Endothelial cell of umbilical vein (primary cell): ENCODE measurements at regions not wholly inside any gene's neighbourhood (a gene's known extent, or its start where the extent isn't known, plus 50 kb on each side); places are given as distances from the start of the nearest gene placed in this dataset.

Experiments used
- BruUV-seq: library from RNA; stranded (reverse); fragments of 400-500 nt; replicated peaks from 2 replicates; lab custom pipeline; 2021; lab: Mats Ljungman, UMichigan
- CTCF ChIA-PET: fragments of 300-600, 350-600 bp; sonication (Branson Sonifier 250); formaldehyde crosslinking; loops from one replicate; lab custom pipeline; 2021; ENCODE audit warnings: antibody characterized with exemption, inconsistent platforms; lab: Charles Lee
- POLR2A ChIA-PET: fragments of 300-600, 350-600 bp; sonication (Branson Sonifier 250); formaldehyde crosslinking; loops from one replicate; lab custom pipeline; 2021; ENCODE audit warnings: antibody characterized with exemption, inconsistent platforms; lab: Charles Lee
- DNase-seq: peaks from one replicate; pipeline ENCODE4 v3.0.0-alpha.2; 2011; ENCODE audit warnings: low read depth, low spot score
- FAIRE-seq: peaks from 2 replicates; lab custom pipeline; 2011; peaks lifted over from hg19 to GRCh38; lab: Jason Lieb, UNC
- H2AFZ ChIP-seq: 2 replicates; pipeline ENCODE4 v1.6.0; 2012; ENCODE audit warnings: low read depth, low read length, control low read depth, inconsistent platforms
- H3K27ac ChIP-seq: 2 replicates; pipeline ENCODE4 v1.5.1; 2011; ENCODE audit warnings: low read depth, mild to moderate bottlenecking, control low read depth, low read length, moderate library complexity; ENCODE audit not compliant: insufficient read depth
- H3K27me3 ChIP-seq, 2 experiments: 2 replicates each; pipeline versions ENCODE4 v1.6.0 to v1.6.1; 2011; ENCODE audit warnings: low read length in 2 of 2, mixed read lengths in 1 of 2; ENCODE audit not compliant: control insufficient read depth in 2 of 2, insufficient read depth in 2 of 2
- H3K36me3 ChIP-seq, 2 experiments: 2 replicates in 1 of 2; 3 replicates in 1 of 2; pipeline ENCODE4 v1.5.1; 2011; ENCODE audit warnings: low read length in 2 of 2, mild to moderate bottlenecking in 1 of 2, moderate library complexity in 1 of 2; ENCODE audit not compliant: control insufficient read depth in 2 of 2, insufficient read depth in 2 of 2; ENCODE audit errors: extremely low read depth in 1 of 2
- H3K4me1 ChIP-seq: 3 replicates; pipeline ENCODE4 v1.5.1; 2011; ENCODE audit warnings: mild to moderate bottlenecking, low read length; ENCODE audit not compliant: control insufficient read depth, insufficient read depth; ENCODE audit errors: extremely low read depth
- H3K4me2 ChIP-seq: 2 replicates; pipeline ENCODE4 v1.6.1; 2011; ENCODE audit warnings: low read length, control low read depth, mixed read lengths; ENCODE audit not compliant: insufficient read depth
- H3K4me3 ChIP-seq, 3 experiments: fragments of 200-600 bp in 1 of 3; sonication (generic), shearing (Covaris generic) in 1 of 3; replicated peaks in 1 of 3; 2 replicates each; pipeline ENCODE4 v1.5.1; 2011 to 2016; ENCODE audit warnings: control low read depth in 3 of 3, low read length in 3 of 3, mild to moderate bottlenecking in 2 of 3, inconsistent platforms in 1 of 3, low read depth in 1 of 3, moderate library complexity in 1 of 3; ENCODE audit not compliant: insufficient read depth in 1 of 3
- H3K79me2 ChIP-seq: 2 replicates; pipeline ENCODE4 v1.6.0; 2012; ENCODE audit warnings: low read length, inconsistent platforms; ENCODE audit not compliant: control insufficient read depth, insufficient read depth
- H3K9ac ChIP-seq: replicated peaks from 2 replicates; pipeline ENCODE3; 2011; ENCODE audit warnings: low read length, control low read depth; ENCODE audit not compliant: insufficient read depth; ENCODE audit errors: extremely low read depth
- H3K9me1 ChIP-seq: replicated peaks from 3 replicates; pipeline ENCODE4 v1.6.0; 2011; ENCODE audit warnings: mild to moderate bottlenecking, low read length; ENCODE audit not compliant: control insufficient read depth, insufficient read depth; ENCODE audit errors: extremely low read depth
- H3K9me3 ChIP-seq: replicated peaks from 2 replicates; pipeline ENCODE4 v1.5.1; 2012; ENCODE audit warnings: low read length, inconsistent platforms; ENCODE audit not compliant: control insufficient read depth, insufficient read depth
- H4K20me1 ChIP-seq: replicated peaks from 2 replicates; pipeline ENCODE3; 2011; ENCODE audit warnings: mild to moderate bottlenecking, low read length; ENCODE audit not compliant: control insufficient read depth, insufficient read depth; ENCODE audit errors: extremely low read depth
- EZH2 ChIP-seq: IDR thresholded peaks from 2 replicates; pipeline ENCODE4 v1.6.1; 2012; ENCODE audit warnings: borderline replicate concordance, low read depth, mild to moderate bottlenecking, moderate library complexity, low read length, inconsistent platforms; ENCODE audit not compliant: severe bottlenecking
- FOS ChIP-seq: IDR thresholded peaks from 2 replicates; pipeline ENCODE4 v1.6.1; 2011; ENCODE audit warnings: mild to moderate bottlenecking, low read length, moderate library complexity, borderline replicate concordance; ENCODE audit not compliant: insufficient read depth
- GATA2 ChIP-seq: IDR thresholded peaks from 2 replicates; pipeline ENCODE4 v1.7.0; 2011; ENCODE audit warnings: low read depth, mild to moderate bottlenecking, moderate library complexity, mixed read lengths, low read length; ENCODE audit not compliant: insufficient read length, insufficient read depth
- MYC ChIP-seq: IDR thresholded peaks from one replicate; pipeline ENCODE4 v1.6.1; 2011; ENCODE audit warnings: mild to moderate bottlenecking, low read depth, low read length
- POLR2A ChIP-seq: IDR thresholded peaks from 2 replicates; pipeline ENCODE4 v1.6.1; 2012; ENCODE audit warnings: low read depth, mild to moderate bottlenecking, control low read depth, low read length
- dilution Hi-C: fragments of 300-500 bp; cut with MboI; formaldehyde crosslinking; loops from one replicate; pipeline ENCODE4 v1.15.0; 2019; ENCODE audit warnings: low sequenced_read_pairs; ENCODE audit not compliant: extremely low pct_ligation_motif_present
- intact Hi-C: fragments of 100-400 bp; cut with micrococcal nuclease; formaldehyde crosslinking; loops from one replicate; pipeline ENCODE4 v1.10.0; 2022
- TF ChIP-seq, protein P1 (sequence below): IDR thresholded peaks from 2 replicates; pipeline ENCODE4 v1.6.1; 2011; ENCODE audit not compliant: insufficient read depth, insufficient read length

DNA sequence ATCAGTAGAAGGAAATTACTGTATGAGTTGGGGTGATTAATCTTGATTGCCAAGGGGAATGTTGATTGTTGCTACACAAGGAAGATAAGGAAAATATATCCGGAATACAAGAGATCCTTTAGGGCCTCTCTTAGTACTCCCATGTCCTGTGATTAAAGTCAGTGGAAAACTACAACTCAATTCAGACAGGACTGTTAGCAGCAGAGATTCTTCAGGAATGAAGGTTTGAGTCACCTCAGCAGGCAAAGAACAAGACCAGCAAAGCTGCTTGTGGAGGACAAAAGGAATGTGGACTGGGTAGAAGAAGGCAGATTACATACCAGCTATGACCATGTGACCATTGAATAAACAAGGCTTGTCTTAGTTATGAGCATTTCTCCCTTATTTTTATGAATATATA, 478.2 kb downstream of the BUD13 start:
- DNase-seq, result peak; percentile 35

DNA sequence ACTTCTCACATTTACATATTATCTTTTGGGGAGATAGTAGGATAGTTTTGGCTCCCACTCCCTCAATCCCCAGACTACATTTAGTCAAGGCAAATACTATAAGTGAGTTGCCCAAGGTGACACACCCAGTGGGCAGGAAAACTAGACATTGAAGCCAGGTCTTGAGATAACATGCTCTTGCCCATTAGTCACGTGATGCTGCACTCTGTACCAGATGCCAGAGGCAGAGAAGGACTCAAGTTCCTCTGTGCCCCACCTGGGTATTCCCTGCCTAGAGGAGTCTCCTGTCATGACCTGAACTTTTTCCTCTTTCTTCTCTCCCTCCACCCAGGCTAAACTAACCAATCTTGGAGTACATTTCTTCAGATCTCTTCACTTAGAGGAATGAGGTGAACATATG, 484.9 kb downstream of the BUD13 start:
- dilution Hi-C loops, result no loop called here
- DNase-seq (no peak), FAIRE-seq (no peak)
- Histone ChIP-seq H3K79me2 (no peaks in the 10 kb centered on the region), H3K27me3 (no peaks in the 10 kb centered on the region), H3K4me2 (no peak overlapping the region), H3K4me3 (no peak overlapping the region), H3K4me1 (no peaks in the 10 kb centered on the region), H3K36me3 (no peaks in the 10 kb centered on the region), H3K27ac (no peak overlapping the region), H3K9ac (no peak overlapping the region), H3K9me3 (no peaks in the 10 kb centered on the region), H2AFZ (no peak overlapping the region), H4K20me1 (no peaks in the 10 kb centered on the region), H3K9me1 (no peaks in the 10 kb centered on the region)
- TF ChIP-seq MYC (no peak), FOS (no peak), EZH2 (no peak), POLR2A (no peak)
- BruUV-seq, result no TSS peak
- CTCF ChIA-PET, result no interaction called here
- intact Hi-C loops, result no loop called here
- POLR2A ChIA-PET, result no interaction called here

More for the DNA sequence above, 478.2 kb downstream of the BUD13 start:
- Histone ChIP-seq H3K9ac (no peak overlapping the region), H3K27me3 (no peaks in the 10 kb centered on the region), H4K20me1 (no peaks in the 10 kb centered on the region), H3K36me3 (no peaks in the 10 kb centered on the region), H3K9me3 (no peaks in the 10 kb centered on the region), H3K4me3 (no peak overlapping the region), H3K79me2 (no peaks in the 10 kb centered on the region), H3K4me2 (no peak overlapping the region), H3K4me1 (no peaks in the 10 kb centered on the region), H3K9me1 (no peaks in the 10 kb centered on the region), H3K27ac (no peak overlapping the region), H2AFZ (no peak overlapping the region)
- BruUV-seq, result no TSS peak
- dilution Hi-C loops (no loop called here), intact Hi-C loops (no loop called here)
- CTCF ChIA-PET, result interaction anchor here (0.7 to 1.9 kb wide), 2 partner anchors 13 to 205 kb away, joined by 3 to 4 read pairs; no protein-coding TSS in a partner anchor
- peak; percentile 35 for TF ChIP-seq FOS
- TF ChIP-seq MYC, result no peak
- TF ChIP-seq GATA2, result peak; percentile 82
- TF ChIP-seq, protein P1, sequence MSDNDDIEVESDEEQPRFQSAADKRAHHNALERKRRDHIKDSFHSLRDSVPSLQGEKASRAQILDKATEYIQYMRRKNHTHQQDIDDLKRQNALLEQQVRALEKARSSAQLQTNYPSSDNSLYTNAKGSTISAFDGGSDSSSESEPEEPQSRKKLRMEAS, result no peak
- no peak for FAIRE-seq
- POLR2A ChIA-PET, result no interaction called here
